K562 (cell line): ENCODE measurements at regions not wholly inside any gene's neighbourhood (a gene's known extent, or its start where the extent isn't known, plus 50 kb on each side); places are given as distances from the start of the nearest gene placed in this dataset.

Source experiments
- ATAC-seq: fragments of 200-7000 bp; cut with Tn5 transposase; 3 replicates; pipeline ENCODE4 v1.9.1; 2020; ENCODE audit warnings: moderate library complexity
- BruUV-seq: library from RNA; stranded (reverse); fragments of 400-500 nt; replicated peaks from 2 replicates; lab custom pipeline; 2021; lab: Mats Ljungman, UMichigan
- CTCF ChIA-PET: fragments of 300-600 bp; formaldehyde crosslinking; extraction: SDS; loops from one replicate; lab custom pipeline; 2021; ENCODE audit warnings: low intra/inter-chr PET ratio; lab: Yijun Ruan, JAX
- POLR2A ChIA-PET: fragments of 300-600, 350-650 bp; sonication (Branson Sonifier 250); formaldehyde crosslinking; extraction: SDS; loops from one replicate; lab custom pipeline; 2021; ENCODE audit warnings: antibody characterized with exemption, inconsistent platforms; lab: Yijun Ruan, JAX
- DNase-seq, 4 experiments: peaks; one replicate each; pipeline versions ENCODE4 v3.0.0 to v3.0.0-alpha.2; 2011 to 2018; ENCODE audit warnings: low spot score in 3 of 4, mixed read lengths in 3 of 4; ENCODE audit errors: extremely low read depth in 1 of 4
- FAIRE-seq: peaks from 2 replicates; lab custom pipeline; 2011; peaks lifted over from hg19 to GRCh38; lab: Jason Lieb, UNC
- H2AFZ ChIP-seq: 2 replicates; pipeline ENCODE4 v1.6.0; 2011; ENCODE audit warnings: low read depth, low read length, control low read depth, inconsistent platforms
- H3K27ac ChIP-seq: fragments of 200-600 bp; 3 replicates; pipeline ENCODE4 v1.8.0; 2011; ENCODE audit warnings: low read depth, mild to moderate bottlenecking, control low read depth, inconsistent platforms, low read length, moderate library complexity, mixed read lengths; ENCODE audit errors: extremely low read depth
- H3K27me3 ChIP-seq, 2 experiments: fragments of 300-600 bp in 1 of 2; 2 replicates in 1 of 2; 3 replicates in 1 of 2; pipeline versions ENCODE4 v1.6.0 to v1.8.0; 2011; ENCODE audit warnings: inconsistent platforms in 2 of 2, low read length in 2 of 2, mild to moderate bottlenecking in 1 of 2, mixed read lengths in 1 of 2, moderate library complexity in 1 of 2; ENCODE audit not compliant: control insufficient read depth in 2 of 2, insufficient read depth in 2 of 2
- H3K36me3 ChIP-seq: fragments of 300-600 bp; 3 replicates; pipeline ENCODE4 v1.8.0; 2011; ENCODE audit warnings: mild to moderate bottlenecking, low read length, inconsistent platforms; ENCODE audit not compliant: control insufficient read depth, insufficient read depth
- H3K4me1 ChIP-seq, 2 experiments: fragments of 200-600 bp in 1 of 2; replicated peaks in 1 of 2; 2 replicates in 1 of 2; 3 replicates in 1 of 2; pipeline versions ENCODE4 v1.5.1 to v1.8.0; 2011; ENCODE audit warnings: inconsistent platforms in 2 of 2, low read length in 2 of 2, mild to moderate bottlenecking in 1 of 2, mixed read lengths in 1 of 2, moderate library complexity in 1 of 2; ENCODE audit not compliant: control insufficient read depth in 2 of 2, insufficient read depth in 2 of 2
- H3K4me2 ChIP-seq: 2 replicates; pipeline ENCODE4 v1.6.1; 2011; ENCODE audit warnings: low read length, control low read depth, inconsistent platforms, mixed read lengths; ENCODE audit not compliant: insufficient read depth
- H3K4me3 ChIP-seq: fragments of 200-600 bp; sonication (generic), shearing (Covaris generic); 2 replicates; pipeline ENCODE4 v1.5.1; 2016; ENCODE audit warnings: control low read depth, inconsistent platforms
- H3K79me2 ChIP-seq: fragments of 200-600 bp; 3 replicates; pipeline ENCODE4 v1.8.0; 2011; ENCODE audit warnings: low read length, inconsistent platforms; ENCODE audit not compliant: control insufficient read depth, insufficient read depth
- H3K9ac ChIP-seq, 2 experiments: 2 replicates each; pipeline versions ENCODE4 v1.6.0 to v1.6.1; 2011; ENCODE audit warnings: low read depth in 2 of 2, low read length in 2 of 2, control low read depth in 1 of 2, inconsistent platforms in 1 of 2, mild to moderate bottlenecking in 1 of 2, mixed read lengths in 1 of 2; ENCODE audit not compliant: insufficient read depth in 1 of 2
- H3K9me1 ChIP-seq: one replicate; pipeline ENCODE4 v1.6.0; 2011; ENCODE audit warnings: inconsistent platforms, mild to moderate bottlenecking, low read length, moderate library complexity; ENCODE audit not compliant: control insufficient read depth, insufficient read depth
- H3K9me3 ChIP-seq: replicated peaks from 2 replicates; pipeline ENCODE4 v1.5.1; 2011; ENCODE audit warnings: low read depth, low read length, inconsistent platforms; ENCODE audit not compliant: control insufficient read depth, insufficient read depth
- H4K20me1 ChIP-seq: replicated peaks from 2 replicates; pipeline ENCODE4 v1.6.1; 2011; ENCODE audit warnings: low read length, inconsistent platforms, mixed read lengths; ENCODE audit not compliant: control insufficient read depth, insufficient read depth
- ATF2 ChIP-seq: sonication (generic); formaldehyde crosslinking; IDR thresholded peaks from 2 replicates; pipeline ENCODE4 v1.8.1; 2022; ENCODE audit warnings: missing genetic modification reagents
- DNMT1 ChIP-seq: fragments of 450-650 bp; IDR thresholded peaks from 2 replicates; pipeline ENCODE4 v1.6.1; 2016; ENCODE audit warnings: antibody characterized with exemption, mild to moderate bottlenecking
- HOXB6 ChIP-seq: fragments of 250-450 bp; sonication (Bioruptor Pico); IDR thresholded peaks from 2 replicates; pipeline ENCODE4 v1.5.1; 2022; ENCODE audit warnings: mild to moderate bottlenecking, borderline replicate concordance
- MLLT1 ChIP-seq, 2 experiments: fragments of 450-650 bp; IDR thresholded peaks; 2 replicates each; pipeline ENCODE4 v1.6.1; 2016
- NR2C2 ChIP-seq, 2 experiments: fragments of 200-800 bp in 1 of 2; sonication (Bioruptor generic) in 1 of 2; sonication (generic) in 1 of 2; formaldehyde crosslinking in 1 of 2; IDR thresholded peaks; 2 replicates each; pipeline versions ENCODE4 v1.6.1 to v1.8.0; 2016 to 2022; ENCODE audit warnings: mild to moderate bottlenecking in 1 of 2, missing compliant biosample characterization in 1 of 2, missing genetic modification characterization in 1 of 2, missing genetic modification reagents in 1 of 2
- POLR2AphosphoS5 ChIP-seq: IDR thresholded peaks from 2 replicates; pipeline ENCODE4 v1.6.1; 2011; ENCODE audit warnings: mild to moderate bottlenecking, low read depth, low read length, moderate library complexity; ENCODE audit not compliant: control insufficient read depth, insufficient read depth
- PTTG1 ChIP-seq: fragments of 450-650 bp; IDR thresholded peaks from 2 replicates; pipeline ENCODE4 v1.6.1; 2016; ENCODE audit warnings: low read depth, mild to moderate bottlenecking, missing genetic modification characterization, missing compliant biosample characterization
- RAD21 ChIP-seq, 2 experiments: fragments of 250-450 bp in 1 of 2; fragments of 450-650 bp in 1 of 2; sonication (Bioruptor Pico) in 1 of 2; formaldehyde crosslinking in 1 of 2; IDR thresholded peaks in 1 of 2; conservative IDR thresholded peaks in 1 of 2; 2 replicates each; pipeline versions ENCODE4 v1.4.0 to v1.8.0; 2020 to 2022; ENCODE audit warnings: mild to moderate bottlenecking in 2 of 2, moderate library complexity in 1 of 2
- RBBP5 ChIP-seq: fragments of 200-600 bp; sonication (generic); IDR thresholded peaks from 2 replicates; pipeline ENCODE4 v1.6.1; 2012; ENCODE audit warnings: borderline replicate concordance, mild to moderate bottlenecking, low read length, control low read depth, inconsistent platforms; ENCODE audit not compliant: insufficient read depth, poor library complexity, severe bottlenecking
- ZEB2 ChIP-seq: fragments of 450-650 bp; IDR thresholded peaks from 2 replicates; pipeline ENCODE4 v1.6.1; 2016
- ZNF511 ChIP-seq: sonication (generic); formaldehyde crosslinking; IDR thresholded peaks from 2 replicates; pipeline ENCODE4 v1.8.0; 2022; ENCODE audit warnings: mild to moderate bottlenecking, missing genetic modification reagents
- ZNF592 ChIP-seq: fragments of 450-650 bp; IDR thresholded peaks from 2 replicates; pipeline ENCODE4 v1.6.1; 2017; ENCODE audit warnings: antibody characterized with exemption, mild to moderate bottlenecking
- WGBS: fragments of 100-300 bp; shearing (Covaris generic); methylation state at CpG from one replicate; pipeline ENCODE4 v1.1.6; 2016; ENCODE audit warnings: low coverage, mixed read lengths; ENCODE audit not compliant: insufficient coverage; ENCODE audit errors: missing lambda C conversion rate; 5-methylcytosine and 5-hydroxymethylcytosine counted together
- in situ Hi-C: fragments of 300-500 bp; cut with MboI; formaldehyde crosslinking; loops from 4 replicates; pipeline ENCODE4 v1.15.0; 2018; ENCODE audit warnings: inconsistent platforms, mixed read lengths
- intact Hi-C: fragments of 100-400 bp; cut with micrococcal nuclease; formaldehyde crosslinking; loops from 2 replicates; pipeline ENCODE4 v1.14.2; 2022

GRCh38 chr2:16303273-16303577 lies 362.4 kb downstream of the CYRIA start (continued):
- no peak for TF ChIP-seq ATF2

- no peak overlapping the region for H3K4me3 ChIP-seq
- DNase-seq (no peak), ATAC-seq (no peak), FAIRE-seq (no peak)
- BruUV-seq: no TSS peak
- no peaks in the 10 kb centered on the region for H3K27me3 ChIP-seq
- CTCF ChIA-PET: no interaction called here
- no peaks in the 10 kb centered on the region for H4K20me1 ChIP-seq
- no peak overlapping the region for H3K27ac ChIP-seq
- in situ Hi-C loops (no loop called here), intact Hi-C loops (no loop called here)
- H3K9me3 ChIP-seq: no peaks in the 10 kb centered on the region
- no peak overlapping the region for H3K9ac ChIP-seq
- POLR2A ChIA-PET: no interaction called here
- no peaks in the 10 kb centered on the region for H3K4me1 ChIP-seq
- no peaks in the 10 kb centered on the region for H3K36me3 ChIP-seq
- no peaks in the 10 kb centered on the region for H3K79me2 ChIP-seq
- no peaks in the 10 kb centered on the region for H3K9me1 ChIP-seq
- 0% methylated on average over 11 of the region's 11 CpGs for WGBS
- H2AFZ ChIP-seq: no peak overlapping the region
- no peak overlapping the region for H3K4me2 ChIP-seq
- TF ChIP-seq ZNF592: no peak
- TF ChIP-seq PTTG1 (tag): no peak
- TF ChIP-seq DNMT1: no peak
- TF ChIP-seq NR2C2 (CRISPR knock-in tag; IDR thresholded peaks at IDR 0.05): no peak
- TF ChIP-seq NR2C2 (tag; IDR thresholded peaks at IDR 0.05): no peak
- TF ChIP-seq ZEB2: no peak
- TF ChIP-seq RAD21 (CRISPR knock-in tag; conservative IDR thresholded peaks at IDR 0.05 in 1 of 2, IDR thresholded peaks at IDR 0.05 in 1 of 2): no peak
- TF ChIP-seq POLR2AphosphoS5: no peak
- TF ChIP-seq MLLT1 (IDR thresholded peaks at IDR 0.05): no peak
- TF ChIP-seq HOXB6: no peak
- no peak for TF ChIP-seq RBBP5
- no peak for TF ChIP-seq ZNF511
Observed at GRCh38 chr2:16302431-16303272, 362.3 kb downstream of the MYCN start.
